A673 (cell line): ENCODE measurements at regions not wholly inside any gene's neighbourhood (a gene's known extent, or its start where the extent isn't known, plus 50 kb on each side); places are given as distances from the start of the nearest gene placed in this dataset.
A peak's percentile ranks its signal among the peaks of the same experiment; 100 is the strongest.

ENCODE experiments used
- BruUV-seq: library from RNA; stranded (reverse); fragments of 400-500 nt; replicated peaks from 2 replicates; lab custom pipeline; 2021; lab: Mats Ljungman, UMichigan
- CTCF ChIA-PET: fragments of 300-600 bp; sonication (Branson Sonifier 250); formaldehyde crosslinking; loops from one replicate; lab custom pipeline; 2022; ENCODE audit warnings: antibody characterized with exemption; lab: Charles Lee
- POLR2A ChIA-PET: fragments of 300-600 bp; sonication (Branson Sonifier 250); formaldehyde crosslinking; loops from one replicate; lab custom pipeline; 2022; ENCODE audit warnings: antibody characterized with exemption; ENCODE audit not compliant: low non-redundant PET; lab: Charles Lee
- DNase-seq: peaks from one replicate; pipeline ENCODE4 v3.0.0-alpha.2; 2015; ENCODE audit warnings: low spot score
- H3K27ac ChIP-seq: fragments of 200-600 bp; sonication (generic); 2 replicates; pipeline ENCODE4 v1.5.1; 2016; ENCODE audit warnings: mixed run types, low read depth, mild to moderate bottlenecking, mixed read lengths, antibody characterized with exemption, low read length; ENCODE audit not compliant: poor library complexity, severe bottlenecking
- H3K27me3 ChIP-seq: fragments of 200-600 bp; sonication (generic); replicated peaks from 2 replicates; pipeline ENCODE4 v1.6.1; 2017; ENCODE audit warnings: mixed run types, low read depth, mild to moderate bottlenecking, mixed read lengths, antibody characterized with exemption, low read length; ENCODE audit not compliant: insufficient read depth, poor library complexity
- H3K36me3 ChIP-seq: fragments of 200-600 bp; sonication (generic); 2 replicates; pipeline ENCODE4 v1.6.1; 2016; ENCODE audit warnings: mixed run types, mild to moderate bottlenecking, mixed read lengths, antibody characterized with exemption, low read length; ENCODE audit not compliant: insufficient read depth, poor library complexity, severe bottlenecking
- H3K4me1 ChIP-seq: fragments of 200-600 bp; sonication (generic); 2 replicates; pipeline ENCODE4 v1.6.1; 2017; ENCODE audit warnings: mixed run types, mild to moderate bottlenecking, mixed read lengths, antibody characterized with exemption, low read length; ENCODE audit not compliant: insufficient read depth, poor library complexity, severe bottlenecking
- H3K4me3 ChIP-seq: fragments of 200-600 bp; sonication (generic); 2 replicates; pipeline ENCODE4 v1.5.1; 2016; ENCODE audit warnings: low read depth, mixed run types, mild to moderate bottlenecking, mixed read lengths, low read length; ENCODE audit not compliant: poor library complexity, severe bottlenecking
- H3K9me3 ChIP-seq: fragments of 200-600 bp; sonication (generic); 2 replicates; pipeline ENCODE4 v1.6.1; 2016; ENCODE audit warnings: mixed run types, low read depth, mild to moderate bottlenecking, mixed read lengths, antibody characterized with exemption, low read length; ENCODE audit not compliant: poor library complexity, severe bottlenecking
- CTCF ChIP-seq: fragments of 300-800, 200-600 bp; sonication (generic); conservative IDR thresholded peaks from 2 replicates; pipeline ENCODE4 v1.5.1; 2017; ENCODE audit warnings: low read depth, mild to moderate bottlenecking, antibody characterized with exemption, low read length, moderate library complexity, mixed read lengths
- EZH2 ChIP-seq: fragments of 200-600 bp; sonication (generic); IDR thresholded peaks from 2 replicates; pipeline ENCODE4 v1.6.1; 2017; ENCODE audit warnings: borderline replicate concordance, low read depth, mild to moderate bottlenecking, mixed read lengths, antibody characterized with exemption, low read length; ENCODE audit not compliant: poor library complexity, severe bottlenecking
- intact Hi-C: fragments of 100-400 bp; cut with micrococcal nuclease; formaldehyde crosslinking; loops from one replicate; pipeline ENCODE4 v1.10.0; 2022; ENCODE audit not compliant: unreplicated experiment

GRCh38 chr14:82075566-82075965 is 541.9 kb upstream of the SEL1L start:
- no peaks in the 10 kb centered on the region for H3K9me3 ChIP-seq
- POLR2A ChIA-PET = no interaction called here
- no peak overlapping the region for H3K4me3 ChIP-seq
- H3K4me1 ChIP-seq = no peaks in the 10 kb centered on the region
- H3K27me3 ChIP-seq = no peaks in the 10 kb centered on the region
- intact Hi-C loops = no loop called here
- DNase-seq = peak; percentile 29
- CTCF ChIA-PET = no interaction called here
- H3K27ac ChIP-seq = no peak overlapping the region
- BruUV-seq = no TSS peak
- no peaks in the 10 kb centered on the region for H3K36me3 ChIP-seq
- TF ChIP-seq CTCF = no peak
- TF ChIP-seq EZH2 = no peak

- no peak overlapping the region for H3K27ac ChIP-seq
Observed at GRCh38 chr14:82079553-82079952, 545.9 kb upstream of the SEL1L start.

DNA sequence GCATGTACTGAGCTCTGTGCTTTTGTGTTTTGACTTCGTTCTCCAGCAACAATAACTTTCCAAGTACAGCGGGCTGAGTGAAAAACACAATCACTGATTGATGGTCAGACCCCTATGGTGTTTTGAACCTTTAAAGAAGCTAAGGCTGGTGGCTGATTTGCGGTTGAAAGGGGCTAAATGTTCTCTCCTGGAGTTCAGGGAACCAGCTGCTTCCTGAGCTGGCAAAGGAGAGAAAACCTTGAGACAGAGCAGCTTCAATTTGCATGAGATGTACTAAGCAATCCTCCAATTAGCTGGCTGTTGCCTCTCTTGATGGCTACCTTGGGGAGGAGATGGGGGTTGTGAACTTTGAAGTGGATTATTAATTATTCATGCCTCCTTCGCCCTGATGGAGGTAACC is 546.7 kb upstream of the SEL1L start:
- Histone ChIP-seq H3K27me3 (no peaks in the 10 kb centered on the region), H3K36me3 (no peaks in the 10 kb centered on the region), H3K4me3 (no peak overlapping the region), H3K9me3 (no peaks in the 10 kb centered on the region), H3K4me1 (no peaks in the 10 kb centered on the region), H3K27ac (no peak overlapping the region)
- CTCF ChIA-PET = no interaction called here
- no peak for TF ChIP-seq CTCF
- no peak for TF ChIP-seq EZH2
- POLR2A ChIA-PET = no interaction called here
- intact Hi-C loops = no loop called here
- BruUV-seq = no TSS peak
- no peak for DNase-seq

More at GRCh38 chr14:82079553-82079952, 545.9 kb upstream of the SEL1L start:
- TF ChIP-seq CTCF = no peak
- no peak for TF ChIP-seq EZH2
- intact Hi-C loops = no loop called here
- DNase-seq = no peak
- no peaks in the 10 kb centered on the region for H3K36me3 ChIP-seq
- CTCF ChIA-PET = no interaction called here
- no peaks in the 10 kb centered on the region for H3K27me3 ChIP-seq
- POLR2A ChIA-PET = no interaction called here
- no TSS peak for BruUV-seq
- no peaks in the 10 kb centered on the region for H3K4me1 ChIP-seq
- no peak overlapping the region for H3K4me3 ChIP-seq
- H3K9me3 ChIP-seq = no peaks in the 10 kb centered on the region
